ENCODE measurements at regions not wholly inside any gene's neighbourhood (a gene's known extent, or its start where the extent isn't known, plus 50 kb on each side); places are given as distances from the start of the nearest gene placed in this dataset.
"Not testable (repeated sequence)": the region's sequence is repeated elsewhere in the genome, so short reads cannot be mapped to it uniquely, and the experiment has no call there.

DNA sequence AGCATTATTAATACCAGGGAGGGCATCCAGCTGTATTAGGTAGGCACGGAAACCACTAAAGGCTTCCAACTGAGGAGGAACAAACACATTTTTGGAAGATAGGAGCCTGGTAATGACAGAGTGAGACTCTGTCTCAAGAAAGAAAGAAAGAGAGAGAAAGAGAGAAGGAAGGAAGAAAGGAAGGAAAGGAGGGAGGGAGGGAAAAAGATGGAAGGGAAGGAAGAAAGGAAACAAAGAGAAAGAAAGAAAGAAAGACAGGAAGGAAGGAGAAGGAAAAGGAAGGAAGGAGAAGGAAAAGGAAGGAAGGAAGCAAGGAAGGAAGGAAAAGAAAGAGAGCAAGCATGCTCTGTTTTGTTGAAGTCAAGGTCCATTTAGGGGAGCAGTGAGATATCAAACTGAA lies 103.8 kb upstream of the RFX8 start:
- Histone ChIP-seq H3K27ac (ENCODE audit: low read length) (no peak overlapping the region), H3K36me3 (ENCODE audit: control insufficient read depth, insufficient read depth, low read length) (no peaks in the 10 kb centered on the region), H3K4me1 (ENCODE audit: control insufficient read depth, insufficient read depth, low read length) (no peaks in the 10 kb centered on the region), H3K9me3 (ENCODE audit: control insufficient read depth, insufficient read depth, low read depth, low read length) (no peaks in the 10 kb centered on the region), H3K27me3 (ENCODE audit: control insufficient read depth, insufficient read depth, low read length) (peaks cover 11% of the 10 kb centered on the region; the same call in 1 of the 2 replicates), H3K4me3 (ENCODE audit: low read depth in 2 of 2, low read length in 2 of 2) (no peak overlapping the region)
- ChIA-PET CTCF (no interaction called here), POLR2A (no interaction called here)
- in situ Hi-C loops (cut with HindIII; ENCODE audit: low pct_unique_long_range_greater_than_20kb, low sequenced_read_pairs) = no loop called here
- no peak for ATAC-seq
- TF ChIP-seq SIN3A (IDR thresholded peaks at IDR 0.05; ENCODE audit: borderline replicate concordance, insufficient read depth, low read depth, low read length) = no peak
- TF ChIP-seq, protein P1, sequence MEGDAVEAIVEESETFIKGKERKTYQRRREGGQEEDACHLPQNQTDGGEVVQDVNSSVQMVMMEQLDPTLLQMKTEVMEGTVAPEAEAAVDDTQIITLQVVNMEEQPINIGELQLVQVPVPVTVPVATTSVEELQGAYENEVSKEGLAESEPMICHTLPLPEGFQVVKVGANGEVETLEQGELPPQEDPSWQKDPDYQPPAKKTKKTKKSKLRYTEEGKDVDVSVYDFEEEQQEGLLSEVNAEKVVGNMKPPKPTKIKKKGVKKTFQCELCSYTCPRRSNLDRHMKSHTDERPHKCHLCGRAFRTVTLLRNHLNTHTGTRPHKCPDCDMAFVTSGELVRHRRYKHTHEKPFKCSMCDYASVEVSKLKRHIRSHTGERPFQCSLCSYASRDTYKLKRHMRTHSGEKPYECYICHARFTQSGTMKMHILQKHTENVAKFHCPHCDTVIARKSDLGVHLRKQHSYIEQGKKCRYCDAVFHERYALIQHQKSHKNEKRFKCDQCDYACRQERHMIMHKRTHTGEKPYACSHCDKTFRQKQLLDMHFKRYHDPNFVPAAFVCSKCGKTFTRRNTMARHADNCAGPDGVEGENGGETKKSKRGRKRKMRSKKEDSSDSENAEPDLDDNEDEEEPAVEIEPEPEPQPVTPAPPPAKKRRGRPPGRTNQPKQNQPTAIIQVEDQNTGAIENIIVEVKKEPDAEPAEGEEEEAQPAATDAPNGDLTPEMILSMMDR (IDR thresholded peaks at IDR 0.05) = no peak
- TF ChIP-seq, protein P2, sequence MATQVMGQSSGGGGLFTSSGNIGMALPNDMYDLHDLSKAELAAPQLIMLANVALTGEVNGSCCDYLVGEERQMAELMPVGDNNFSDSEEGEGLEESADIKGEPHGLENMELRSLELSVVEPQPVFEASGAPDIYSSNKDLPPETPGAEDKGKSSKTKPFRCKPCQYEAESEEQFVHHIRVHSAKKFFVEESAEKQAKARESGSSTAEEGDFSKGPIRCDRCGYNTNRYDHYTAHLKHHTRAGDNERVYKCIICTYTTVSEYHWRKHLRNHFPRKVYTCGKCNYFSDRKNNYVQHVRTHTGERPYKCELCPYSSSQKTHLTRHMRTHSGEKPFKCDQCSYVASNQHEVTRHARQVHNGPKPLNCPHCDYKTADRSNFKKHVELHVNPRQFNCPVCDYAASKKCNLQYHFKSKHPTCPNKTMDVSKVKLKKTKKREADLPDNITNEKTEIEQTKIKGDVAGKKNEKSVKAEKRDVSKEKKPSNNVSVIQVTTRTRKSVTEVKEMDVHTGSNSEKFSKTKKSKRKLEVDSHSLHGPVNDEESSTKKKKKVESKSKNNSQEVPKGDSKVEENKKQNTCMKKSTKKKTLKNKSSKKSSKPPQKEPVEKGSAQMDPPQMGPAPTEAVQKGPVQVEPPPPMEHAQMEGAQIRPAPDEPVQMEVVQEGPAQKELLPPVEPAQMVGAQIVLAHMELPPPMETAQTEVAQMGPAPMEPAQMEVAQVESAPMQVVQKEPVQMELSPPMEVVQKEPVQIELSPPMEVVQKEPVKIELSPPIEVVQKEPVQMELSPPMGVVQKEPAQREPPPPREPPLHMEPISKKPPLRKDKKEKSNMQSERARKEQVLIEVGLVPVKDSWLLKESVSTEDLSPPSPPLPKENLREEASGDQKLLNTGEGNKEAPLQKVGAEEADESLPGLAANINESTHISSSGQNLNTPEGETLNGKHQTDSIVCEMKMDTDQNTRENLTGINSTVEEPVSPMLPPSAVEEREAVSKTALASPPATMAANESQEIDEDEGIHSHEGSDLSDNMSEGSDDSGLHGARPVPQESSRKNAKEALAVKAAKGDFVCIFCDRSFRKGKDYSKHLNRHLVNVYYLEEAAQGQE (IDR thresholded peaks at IDR 0.05; ENCODE audit: insufficient read depth in 1 of 2, low read depth in 2 of 2, low read length in 1 of 2) = no peak
- no peak for DNase-seq (ENCODE audit: low read depth, low spot score)
- no TSS peak for BruUV-seq (replicated peaks)
- intact Hi-C loops (cut with micrococcal nuclease; ENCODE audit: unreplicated experiment) = no loop called here

DNA sequence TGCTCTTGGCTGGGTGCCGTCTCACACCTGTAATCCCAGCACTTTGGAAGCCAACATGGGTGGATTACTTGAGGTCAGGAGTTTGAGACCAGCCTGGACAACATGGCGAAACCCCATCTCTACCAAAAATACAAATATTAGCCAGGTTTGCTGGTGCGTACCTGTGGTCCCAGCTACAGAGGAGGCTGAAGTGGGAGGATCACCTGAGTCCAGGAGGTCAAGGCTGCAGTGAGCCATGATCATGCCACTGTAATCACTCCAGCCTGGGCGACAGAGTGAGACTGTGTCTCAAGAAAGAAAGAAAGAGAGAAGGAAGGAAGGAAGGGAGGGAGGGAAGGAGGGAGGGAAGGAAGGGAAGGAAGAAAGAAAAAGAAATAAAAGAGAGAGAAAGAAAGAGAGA lies 103.2 kb upstream of the RFX8 start:
- not testable (repeated sequence) for DNase-seq (ENCODE audit: low read depth, low spot score)

DNA sequence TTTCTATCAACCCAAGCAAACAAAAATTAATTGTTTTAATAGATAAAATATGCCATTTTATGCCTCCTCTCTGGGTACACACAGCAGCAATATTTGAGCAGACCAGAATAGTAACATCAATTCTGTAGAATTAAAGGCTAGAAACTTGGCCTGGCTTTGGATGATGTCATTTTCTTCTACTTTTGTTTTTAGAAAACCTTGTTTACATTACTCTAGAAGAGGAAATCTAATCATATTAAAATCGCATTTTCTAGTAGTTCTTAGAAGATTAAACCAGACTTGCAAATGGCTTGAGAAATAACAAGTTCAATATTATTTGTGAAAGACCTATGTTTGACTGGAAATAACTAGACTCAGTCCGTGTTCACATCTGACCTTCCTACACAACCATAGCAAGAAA lies 102.3 kb upstream of the RFX8 start:
- CTCF ChIA-PET = no interaction called here
- ATAC-seq = no peak

More for the DNA sequence above, 103.2 kb upstream of the RFX8 start:
- ATAC-seq; H3K4me3 ChIP-seq (ENCODE audit: low read depth in 2 of 2, low read length in 2 of 2); in situ Hi-C loops (cut with HindIII; ENCODE audit: low pct_unique_long_range_greater_than_20kb, low sequenced_read_pairs); CTCF ChIA-PET; H3K36me3 ChIP-seq (ENCODE audit: control insufficient read depth, insufficient read depth, low read length); POLR2A ChIA-PET; H3K4me1 ChIP-seq (ENCODE audit: control insufficient read depth, insufficient read depth, low read length); H3K27ac ChIP-seq (ENCODE audit: low read length); H3K9me3 ChIP-seq (ENCODE audit: control insufficient read depth, insufficient read depth, low read depth, low read length); BruUV-seq (replicated peaks); intact Hi-C loops (cut with micrococcal nuclease; ENCODE audit: unreplicated experiment): not testable (repeated sequence)
- H3K27me3 ChIP-seq (ENCODE audit: control insufficient read depth, insufficient read depth, low read length) = peaks cover 11% of the 10 kb centered on the region; the same call in 1 of the 2 replicates

More for the DNA sequence above, 102.3 kb upstream of the RFX8 start:
- no peak for TF ChIP-seq POLR2AphosphoS5 (IDR thresholded peaks at IDR 0.05; ENCODE audit: low read depth, low read length)
- no peak for TF ChIP-seq TCF7L2 (IDR thresholded peaks at IDR 0.05; ENCODE audit: low read depth, low read length)
- TF ChIP-seq, protein P1 (IDR thresholded peaks at IDR 0.05) = no peak
- TF ChIP-seq, protein P2 (IDR thresholded peaks at IDR 0.05; ENCODE audit: insufficient read depth in 1 of 2, low read depth in 2 of 2, low read length in 1 of 2) = no peak
- TF ChIP-seq SIN3A (IDR thresholded peaks at IDR 0.05; ENCODE audit: borderline replicate concordance, insufficient read depth, low read depth, low read length) = no peak
- Histone ChIP-seq H3K27me3 (ENCODE audit: control insufficient read depth, insufficient read depth, low read length) (peaks cover 7% of the 10 kb centered on the region; the same call in 1 of the 2 replicates), H3K4me3 (ENCODE audit: low read depth in 2 of 2, low read length in 2 of 2) (no peak overlapping the region), H3K9me3 (ENCODE audit: control insufficient read depth, insufficient read depth, low read depth, low read length) (no peaks in the 10 kb centered on the region), H3K36me3 (ENCODE audit: control insufficient read depth, insufficient read depth, low read length) (no peaks in the 10 kb centered on the region), H3K4me1 (ENCODE audit: control insufficient read depth, insufficient read depth, low read length) (no peaks in the 10 kb centered on the region), H3K27ac (ENCODE audit: low read length) (no peak overlapping the region)
- POLR2A ChIA-PET = no interaction called here
- DNase-seq (ENCODE audit: low read depth, low spot score) = no peak
- intact Hi-C loops (cut with micrococcal nuclease; ENCODE audit: unreplicated experiment) (no loop called here), in situ Hi-C loops (cut with HindIII; ENCODE audit: low pct_unique_long_range_greater_than_20kb, low sequenced_read_pairs) (no loop called here)
- BruUV-seq (replicated peaks) = no TSS peak
